Ishikawa (cell line): ENCODE measurements at regions not wholly inside any gene's neighbourhood (a gene's known extent, or its start where the extent isn't known, plus 50 kb on each side); places are given as distances from the start of the nearest gene placed in this dataset.

ENCODE experiments used
- CEBPB ChIP-seq: IDR thresholded peaks from 2 replicates; pipeline ENCODE4 v1.6.1; 2012
- EGR1 ChIP-seq: IDR thresholded peaks from 2 replicates; pipeline ENCODE4 v1.6.1; 2012
- MAX ChIP-seq: IDR thresholded peaks from 2 replicates; pipeline ENCODE4 v1.6.1; 2012
- REST ChIP-seq: IDR thresholded peaks from 2 replicates; pipeline ENCODE4 v1.6.1; 2012; ENCODE audit warnings: low read depth, mild to moderate bottlenecking
- TAF1 ChIP-seq: IDR thresholded peaks from 2 replicates; pipeline ENCODE4 v1.6.1; 2012; ENCODE audit warnings: low read depth, mild to moderate bottlenecking

GRCh38 chr10:33111488-33112051 lies 153.5 kb upstream of the ITGB1 start:
- TF ChIP-seq TAF1 = no peak
- no peak for TF ChIP-seq REST
- no peak for TF ChIP-seq EGR1
- no peak for TF ChIP-seq CEBPB
- no peak for TF ChIP-seq MAX
